Stimulated activated CD8-positive, alpha-beta memory T cell treated with anti-CD3 and anti-CD28 coated beads, Interleukin-12 subunit alpha, Interleukin-12 subunit beta, amount 100 ng/mL, for 24 hours (primary cell): ENCODE measurements at regions not wholly inside any gene's neighbourhood (a gene's known extent, or its start where the extent isn't known, plus 50 kb on each side); places are given as distances from the start of the nearest gene placed in this dataset.
"Not testable (repeated sequence)": the region's sequence is repeated elsewhere in the genome, so short reads cannot be mapped to it uniquely, and the experiment has no call there.

ENCODE experiments used
- DNase-seq: peaks from one replicate; pipeline ENCODE4 v3.0.0-alpha.2; 2020; ENCODE audit errors: extremely low read depth

- no peak for DNase-seq
Measured at GRCh38 chr4:14906805-14907204, 95.5 kb upstream of the CPEB2 start.

- DNase-seq, result no peak
Measured at GRCh38 chr4:14908635-14909034, 93.6 kb upstream of the CPEB2 start.

- DNase-seq, result no peak
Measured at GRCh38 chr4:14910411-14910810, 91.9 kb upstream of the CPEB2 start.

- no peak for DNase-seq
Measured at GRCh38 chr4:14912426-14912825, 89.9 kb upstream of the CPEB2 start.

GRCh38 chr4:14915018-14915417 is 87.3 kb upstream of the CPEB2 start:
- DNase-seq, result no peak

GRCh38 chr4:14916554-14917297 is 85.6 kb upstream of the CPEB2 start:
- DNase-seq, result no peak

GRCh38 chr4:14917298-14917633 is 85.0 kb upstream of the CPEB2 start:
- no peak for DNase-seq

- DNase-seq, result no peak
Measured at GRCh38 chr4:14918336-14918735, 83.9 kb upstream of the CPEB2 start.

GRCh38 chr4:14919785-14920184 is 82.5 kb upstream of the CPEB2 start:
- no peak for DNase-seq

GRCh38 chr4:14920237-14920636 is 82.0 kb upstream of the CPEB2 start:
- DNase-seq, result no peak

GRCh38 chr4:14920759-14921320 is 81.4 kb upstream of the CPEB2 start:
- no peak for DNase-seq

- DNase-seq, result not testable (repeated sequence)
Measured at GRCh38 chr4:14921781-14922180, 80.5 kb upstream of the CPEB2 start.

- DNase-seq, result no peak
Measured at GRCh38 chr4:14924076-14924811, 78.0 kb upstream of the CPEB2 start.

GRCh38 chr4:14924812-14925344 is 77.4 kb upstream of the CPEB2 start:
- DNase-seq, result no peak

- no peak for DNase-seq
Measured at GRCh38 chr4:14925471-14925870, 76.8 kb upstream of the CPEB2 start.

- DNase-seq, result no peak
Measured at GRCh38 chr4:14926368-14926767, 75.9 kb upstream of the CPEB2 start.

GRCh38 chr4:14928035-14928434 is 74.2 kb upstream of the CPEB2 start:
- DNase-seq, result no peak

- DNase-seq, result no peak
Measured at GRCh38 chr4:14929669-14930068, 72.6 kb upstream of the CPEB2 start.

- DNase-seq, result no peak
Measured at GRCh38 chr4:14934704-14935390, 67.4 kb upstream of the CPEB2 start.

- no peak for DNase-seq
Measured at GRCh38 chr4:14943749-14944148, 58.5 kb upstream of the CPEB2 start.

GRCh38 chr4:14952352-14952751 is 49.9 kb upstream of the CPEB2 start:
- DNase-seq, result no peak
